Pons (tissue), 1 donor: ENCODE measurements at regions not wholly inside any gene's neighbourhood (a gene's known extent, or its start where the extent isn't known, plus 50 kb on each side); places are given as distances from the start of the nearest gene placed in this dataset.

Experiments
- DNase-seq: peaks from one replicate; pipeline ENCODE4 v3.0.0-alpha.2; 2016; ENCODE audit warnings: low spot score

DNA sequence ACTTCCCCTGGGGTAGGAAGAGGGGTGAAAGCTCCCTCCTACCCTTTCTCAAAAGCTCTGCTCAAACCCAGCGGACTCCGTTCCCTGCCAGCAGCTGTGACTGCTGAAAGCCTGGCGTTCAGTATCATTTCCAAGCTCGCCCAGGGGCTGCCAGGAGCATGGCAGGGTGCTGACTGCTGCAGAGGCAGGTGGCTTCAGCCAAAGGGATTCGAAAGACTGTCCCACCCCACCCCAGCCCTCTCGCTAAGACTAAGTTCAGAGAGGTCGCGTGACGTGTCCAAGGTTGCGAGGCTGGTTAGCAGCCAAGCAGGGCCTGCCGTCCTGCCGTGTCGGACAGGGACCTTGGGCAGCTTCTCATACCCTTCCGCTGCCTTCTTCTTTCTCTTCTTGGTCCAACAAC, 72.3 kb upstream of the RAB12 start:
- no peak for DNase-seq

DNA sequence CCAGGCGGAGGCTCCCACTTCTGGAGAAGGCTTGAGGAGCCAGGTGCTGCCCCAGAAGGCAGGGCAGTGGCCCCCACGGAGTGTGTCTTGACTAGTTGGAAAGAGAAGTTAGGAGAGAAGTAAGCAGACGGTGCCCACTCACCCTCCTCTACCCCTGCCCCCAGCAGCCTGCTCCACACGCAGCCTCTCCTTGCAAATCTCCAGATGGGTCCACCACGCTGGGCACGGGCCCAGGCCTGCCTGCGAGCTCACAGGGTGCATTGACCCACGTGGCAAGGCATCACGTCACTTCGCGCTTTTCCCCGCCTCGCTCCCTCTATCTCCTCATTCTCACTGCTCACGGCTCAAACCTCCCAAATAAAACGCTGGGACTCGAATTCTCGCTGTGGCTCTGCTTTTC, 71.8 kb upstream of the RAB12 start:
- no peak for DNase-seq

DNA sequence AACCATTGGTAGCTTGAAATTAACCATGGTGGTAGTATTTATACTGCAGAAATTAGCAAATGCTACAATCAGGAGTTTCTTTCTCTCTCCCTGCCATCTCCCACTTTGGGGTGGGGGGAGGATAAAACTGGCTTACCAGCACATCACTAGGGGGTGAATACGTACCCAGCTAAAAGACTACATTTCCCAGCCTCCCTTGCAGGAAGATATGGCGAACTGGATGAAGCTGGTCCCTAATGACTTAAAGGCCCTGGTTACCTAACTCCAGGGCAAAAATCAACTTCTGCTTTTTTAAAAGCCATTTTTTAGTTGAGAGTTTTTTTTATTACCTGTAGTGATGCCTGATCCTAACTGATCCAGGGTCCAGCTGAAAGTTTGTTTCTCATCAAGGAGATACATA, 70.3 kb upstream of the RAB12 start:
- no peak for DNase-seq

DNA sequence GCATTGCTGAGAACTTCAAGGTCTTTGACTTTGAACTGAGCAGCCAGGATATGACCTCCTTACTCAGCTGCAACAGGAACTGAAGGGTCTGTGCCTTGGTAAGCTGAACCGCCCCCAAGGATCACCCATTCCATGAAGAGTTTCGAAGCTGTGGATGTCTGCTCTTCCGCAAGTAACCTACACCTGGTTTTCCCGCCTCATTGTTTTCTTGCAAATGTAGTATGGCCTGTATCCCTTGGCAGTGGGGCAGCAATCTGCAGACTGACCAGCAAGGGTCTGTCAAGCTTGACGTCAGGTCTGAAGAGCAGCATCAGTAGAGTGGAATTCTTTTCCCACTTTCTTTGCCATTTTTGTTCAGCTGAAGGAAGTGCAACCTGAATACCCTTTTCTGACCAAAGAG, 62.6 kb upstream of the RAB12 start:
- DNase-seq: no peak

DNA sequence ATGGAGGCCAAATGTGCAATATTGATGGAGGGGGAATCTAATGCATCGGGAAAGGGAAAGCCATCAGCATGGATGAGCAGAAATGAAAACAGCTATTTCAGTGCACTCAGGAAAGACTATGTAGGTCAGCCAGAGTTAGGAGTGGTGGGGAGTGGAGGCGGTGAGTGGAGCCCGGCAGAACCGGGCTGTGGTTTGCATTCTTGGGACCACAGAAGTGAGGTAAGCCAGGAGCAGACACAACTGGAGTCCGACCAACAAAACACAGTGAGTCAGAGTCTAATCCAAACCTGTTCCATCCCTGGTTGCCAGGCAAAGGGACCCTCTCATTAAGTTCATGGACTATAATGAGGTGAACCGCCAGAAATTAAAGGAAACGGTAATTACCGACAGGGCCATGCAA, 61.1 kb upstream of the RAB12 start:
- no peak for DNase-seq

DNA sequence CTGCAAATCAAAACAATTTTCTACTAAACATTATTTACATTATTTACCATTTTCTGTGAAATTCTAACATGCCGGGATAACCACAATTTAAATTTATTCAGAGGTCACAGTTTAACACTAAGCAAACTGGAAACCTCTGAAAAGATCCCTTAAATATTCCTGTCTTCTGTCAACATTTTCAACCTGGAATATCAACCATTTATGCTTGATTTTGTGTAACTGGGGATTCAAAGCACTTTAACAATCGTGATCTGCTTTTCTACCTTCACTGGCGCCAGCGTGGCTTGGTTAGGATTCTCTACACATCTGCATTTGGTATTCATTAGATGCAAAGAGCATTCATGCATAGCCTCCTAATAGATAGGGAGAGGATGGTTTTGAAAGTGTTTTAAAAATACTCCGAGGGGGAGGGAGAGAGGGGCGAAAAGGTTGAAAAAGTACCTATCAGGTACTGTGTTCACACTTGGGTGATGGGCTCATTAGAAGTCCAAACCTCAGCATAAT, 59.9 kb upstream of the RAB12 start:
- DNase-seq: no peak

DNA sequence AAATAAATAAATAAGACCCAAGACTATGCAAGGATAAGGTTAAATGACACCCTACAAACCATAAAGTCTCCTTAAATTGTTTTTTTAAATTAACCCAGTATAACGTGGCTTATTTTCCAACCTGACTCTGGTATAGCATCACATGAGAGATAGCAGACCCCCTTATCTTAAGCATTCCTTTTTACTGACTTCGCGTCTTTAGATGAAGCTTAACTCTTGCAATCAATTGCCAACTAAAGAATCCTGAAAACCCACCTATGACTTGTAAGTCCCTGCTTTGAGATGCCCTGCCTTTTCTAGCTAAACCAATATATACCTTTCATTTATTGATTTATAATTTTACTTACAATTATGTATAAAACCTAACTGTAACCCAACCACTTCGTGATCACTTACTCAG, 57.1 kb upstream of the RAB12 start:
- no peak for DNase-seq

DNA sequence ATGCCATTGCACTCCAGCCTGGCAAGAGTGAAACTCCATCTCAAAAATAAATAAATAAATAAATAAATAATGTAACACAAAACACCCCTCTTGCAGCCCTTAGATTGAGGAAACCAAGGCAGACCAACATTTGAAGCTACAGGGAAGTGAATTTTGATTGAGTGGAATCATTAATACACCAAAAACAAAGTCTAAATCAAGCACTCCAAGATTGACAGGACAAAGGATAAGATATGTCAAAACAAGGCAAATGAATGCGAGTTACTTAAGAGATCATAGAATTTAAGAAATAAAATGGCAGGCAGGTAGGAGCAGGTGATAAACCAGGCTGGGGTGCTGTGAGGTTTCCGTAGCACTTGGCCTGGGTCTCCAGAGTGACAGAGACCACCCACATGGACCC, 54.9 kb upstream of the RAB12 start:
- DNase-seq: no peak

DNA sequence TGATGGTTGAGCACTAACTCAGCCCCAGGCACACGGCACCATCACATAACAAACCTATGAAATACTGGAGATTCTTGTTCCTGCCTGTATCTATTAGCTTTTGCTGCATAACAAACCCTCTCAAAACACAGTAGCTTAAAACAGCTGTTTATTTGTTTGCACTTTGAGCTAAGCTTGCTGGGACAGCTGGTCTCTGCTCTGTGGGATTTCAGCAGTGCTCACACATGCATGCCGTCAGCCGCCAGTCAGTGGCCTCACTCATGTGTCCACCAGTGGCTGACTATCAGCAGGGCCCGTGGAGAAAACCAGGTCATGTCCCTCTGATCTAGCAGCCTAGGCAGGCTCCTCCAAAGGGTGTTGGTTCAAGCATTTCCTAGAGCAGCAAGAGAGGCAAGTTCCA, 52.8 kb upstream of the RAB12 start:
- DNase-seq: no peak
